ENCODE measurements at regions not wholly inside any gene's neighbourhood (a gene's known extent, or its start where the extent isn't known, plus 50 kb on each side); places are given as distances from the start of the nearest gene placed in this dataset.

- 90% methylated on average over 1 of the region's 1 CpG; no CpG with 5 or more reads in 1 of the 2 experiments for WGBS, 2 experiments (ENCODE audit: extremely low coverage in 1 of 2, insufficient coverage in 1 of 2, insufficient read length in 1 of 2, insufficient replicate concordance in 2 of 2, low coverage in 1 of 2, low lambda C conversion rate in 2 of 2, missing lambda C conversion rate in 1 of 2)
- Histone ChIP-seq H2BK120ac (replicated peaks; ENCODE audit: low read depth, low read length) (no peak overlapping the region), H3K23ac (ENCODE audit: insufficient read length) (no peak overlapping the region), H3K4me3 (ENCODE audit: extremely low read depth in 1 of 4, insufficient read depth in 2 of 4, low read depth in 3 of 4, low read length in 4 of 4) (no peak overlapping the region), H3K56ac (replicated peaks; ENCODE audit: insufficient read length, low read depth, low read length) (no peak overlapping the region), H3K9ac (replicated peaks in 1 of 4; ENCODE audit: extremely low read depth in 1 of 4, low read depth in 3 of 4, low read length in 3 of 4) (no peak overlapping the region), H2BK12ac (ENCODE audit: low read depth, low read length) (no peak overlapping the region), H4K20me1 (replicated peaks in 1 of 2; ENCODE audit: control insufficient read depth in 1 of 2, insufficient read depth in 2 of 2, low read length in 2 of 2) (no peaks in the 10 kb centered on the region), H2BK20ac (ENCODE audit: low read length) (no peak overlapping the region), H3K4me2 (ENCODE audit: insufficient read depth in 1 of 2, low read depth in 2 of 2, low read length in 2 of 2) (no peak overlapping the region), H2BK15ac (ENCODE audit: low read length) (no peak overlapping the region), H3K14ac (ENCODE audit: insufficient read length) (no peak overlapping the region), H3K79me1 (ENCODE audit: low read depth, low read length) (no peaks in the 10 kb centered on the region), H4K5ac (ENCODE audit: insufficient read length, low read depth, low read length) (no peak overlapping the region), H3K79me2 (ENCODE audit: control insufficient read depth in 1 of 2, insufficient read depth in 2 of 2, low read length in 2 of 2) (no peaks in the 10 kb centered on the region), H4K91ac (replicated peaks; ENCODE audit: insufficient read length, low read length) (no peak overlapping the region), H3K23me2 (ENCODE audit: low read depth, low read length) (no peaks in the 10 kb centered on the region), H3K27me3 (replicated peaks in 1 of 4; ENCODE audit: control insufficient read depth in 3 of 4, extremely low read depth in 1 of 4, insufficient read depth in 3 of 4, low read length in 3 of 4) (no peaks in the 10 kb centered on the region), H2BK5ac (ENCODE audit: low read depth, low read length) (no peak overlapping the region), H2AFZ (ENCODE audit: low read length) (no peak overlapping the region), H3K18ac (ENCODE audit: extremely low read depth, low read length) (no peak overlapping the region), H3K4ac (replicated peaks; ENCODE audit: insufficient read length, low read depth, low read length) (no peak overlapping the region), H2AK5ac (ENCODE audit: low read depth, low read length) (no peak overlapping the region), H4K8ac (ENCODE audit: extremely low read depth, insufficient read depth, low read length) (no peak overlapping the region), H3K4me1 (replicated peaks in 1 of 4; ENCODE audit: control insufficient read depth in 3 of 4, insufficient read depth in 4 of 4, low read length in 3 of 4) (peaks cover 0 to 3% (median 1%) of the 10 kb centered on the region in 4 experiments; a peak in 1 of 7 replicates), H3K36me3 (ENCODE audit: control insufficient read depth in 2 of 4, insufficient read depth in 4 of 4, low read length in 3 of 4) (no peaks in the 10 kb centered on the region), H3K9me3 (ENCODE audit: insufficient read depth in 2 of 2, low read depth in 1 of 2, low read length in 1 of 2) (no peaks in the 10 kb centered on the region), H3K27ac (ENCODE audit: low read depth, low read length) (no peak overlapping the region)
- POLR2A ChIA-PET (ENCODE audit: partially characterized antibody), result no interaction called here
- no peak for DNase-seq (ENCODE audit: low read depth in 1 of 2, low spot score in 2 of 2)
- TF ChIP-seq NANOG (IDR thresholded peaks at IDR 0.05; ENCODE audit: insufficient read depth, low read depth, low read length, poor library complexity, severe bottlenecking), result no peak
- no peak for TF ChIP-seq NRF1 (IDR thresholded peaks at IDR 0.05; ENCODE audit: low read depth, low read length)
- TF ChIP-seq CHD1 (IDR thresholded peaks at IDR 0.05; ENCODE audit: low read depth, low read length), result no peak
- TF ChIP-seq CREB1 (IDR thresholded peaks at IDR 0.05), result no peak
- TF ChIP-seq EGR1 (IDR thresholded peaks at IDR 0.05; ENCODE audit: borderline replicate concordance, low read depth, low read length), result no peak
- TF ChIP-seq SIN3A (conservative IDR thresholded peaks at IDR 0.05 in 1 of 2, IDR thresholded peaks at IDR 0.05 in 1 of 2; ENCODE audit: low read depth in 1 of 2, low read length in 2 of 2), result no peak
- no peak for TF ChIP-seq TCF12 (IDR thresholded peaks at IDR 0.05; ENCODE audit: low read depth, low read length)
- no peak for TF ChIP-seq TEAD4 (IDR thresholded peaks at IDR 0.05; ENCODE audit: low read depth, low read length)
- TF ChIP-seq SP1 (IDR thresholded peaks at IDR 0.05; ENCODE audit: low read depth, low read length), result no peak
- no peak for TF ChIP-seq SAP30 (IDR thresholded peaks at IDR 0.05; ENCODE audit: insufficient read depth, insufficient replicate concordance, low read length)
- no peak for TF ChIP-seq SP2 (IDR thresholded peaks at IDR 0.05; ENCODE audit: low read length)
- TF ChIP-seq GTF2F1 (IDR thresholded peaks at IDR 0.05; ENCODE audit: borderline replicate concordance, low read depth, low read length), result no peak
- no peak for TF ChIP-seq POLR2A (IDR thresholded peaks at IDR 0.05; ENCODE audit: control extremely low read depth in 1 of 2, low read depth in 2 of 2, low read length in 2 of 2)
- no peak for TF ChIP-seq TAF1 (IDR thresholded peaks at IDR 0.05; ENCODE audit: low read depth, low read length)
- TF ChIP-seq JUN (IDR thresholded peaks at IDR 0.05; ENCODE audit: low read depth, low read length), result no peak
- CTCF ChIA-PET (ENCODE audit: partially characterized antibody), result no interaction called here
- FAIRE-seq, result no peak
These were observed 911.4 kb downstream of the EPHA3 start for GRCh38 chr3:90018779-90019178.

Data from H1 (cell line).